AG08395 (cell line): ENCODE measurements at regions not wholly inside any gene's neighbourhood (a gene's known extent, or its start where the extent isn't known, plus 50 kb on each side); places are given as distances from the start of the nearest gene placed in this dataset.
"Not testable (repeated sequence)": the region's sequence is repeated elsewhere in the genome, so short reads cannot be mapped to it uniquely, and the experiment has no call there.

Source experiments
- DNase-seq: peaks from one replicate; pipeline ENCODE4 v3.0.0; 2012; ENCODE audit warnings: mixed read lengths, low spot score

GRCh38 chr9:73869264-73869663 is 627.9 kb upstream of the RORB start:
- no peak for DNase-seq

GRCh38 chr9:73871636-73872035 is 625.5 kb upstream of the RORB start:
- no peak for DNase-seq

GRCh38 chr9:73872701-73873100 is 624.4 kb upstream of the RORB start:
- DNase-seq = no peak

GRCh38 chr9:73880101-73880500 is 617.0 kb upstream of the RORB start:
- DNase-seq = no peak

GRCh38 chr9:73889023-73889422 is 608.1 kb upstream of the RORB start:
- DNase-seq = no peak

- no peak for DNase-seq
These were observed 606.4 kb upstream of the RORB start for GRCh38 chr9:73890685-73891277.

- DNase-seq = no peak
These were observed 604.8 kb upstream of the RORB start for GRCh38 chr9:73892335-73892734.

GRCh38 chr9:73893230-73893629 is 603.9 kb upstream of the RORB start:
- no peak for DNase-seq

GRCh38 chr9:73896061-73896460 is 601.1 kb upstream of the RORB start:
- no peak for DNase-seq

GRCh38 chr9:73906671-73907070 is 590.5 kb upstream of the RORB start:
- DNase-seq = no peak

- no peak for DNase-seq
These were observed 585.3 kb upstream of the RORB start for GRCh38 chr9:73911804-73912203.

GRCh38 chr9:73916016-73916673 is 581.0 kb upstream of the RORB start:
- DNase-seq = no peak

GRCh38 chr9:73919712-73920111 is 577.4 kb upstream of the RORB start:
- no peak for DNase-seq

- no peak for DNase-seq
These were observed 573.3 kb upstream of the RORB start for GRCh38 chr9:73923796-73924195.

GRCh38 chr9:73951147-73951546 is 546.0 kb upstream of the RORB start:
- no peak for DNase-seq

GRCh38 chr9:73962792-73963191 is 534.3 kb upstream of the RORB start:
- DNase-seq = no peak

GRCh38 chr9:73969936-73970335 is 527.2 kb upstream of the RORB start:
- DNase-seq = no peak

GRCh38 chr9:73976424-73976823 is 520.7 kb upstream of the RORB start:
- DNase-seq = not testable (repeated sequence)

GRCh38 chr9:73979894-73980264 is 517.3 kb upstream of the RORB start:
- no peak for DNase-seq

- no peak for DNase-seq
These were observed 516.4 kb upstream of the RORB start for GRCh38 chr9:73980754-73981153.

- no peak for DNase-seq
These were observed 515.7 kb upstream of the RORB start for GRCh38 chr9:73981405-73981804.

GRCh38 chr9:73995836-73996235 is 501.3 kb upstream of the RORB start:
- DNase-seq = no peak

- no peak for DNase-seq
These were observed 500.3 kb upstream of the RORB start for GRCh38 chr9:73996844-73997243.

- no peak for DNase-seq
These were observed 495.8 kb upstream of the RORB start for GRCh38 chr9:74001382-74001781.
